ENCODE measurements at regions not wholly inside any gene's neighbourhood (a gene's known extent, or its start where the extent isn't known, plus 50 kb on each side); places are given as distances from the start of the nearest gene placed in this dataset.

- Histone ChIP-seq H3K9me3 (replicated peaks) (no peaks in the 10 kb centered on the region), H3K4me1 (peaks cover 29% of the 10 kb centered on the region), H3K27me3 (ENCODE audit: low read depth) (no peaks in the 10 kb centered on the region), H3K4me3 (no peak overlapping the region), H3K27ac (replicated peaks) (no peak overlapping the region), H3K36me3 (no peaks in the 10 kb centered on the region)
- TF ChIP-seq, protein P1, sequence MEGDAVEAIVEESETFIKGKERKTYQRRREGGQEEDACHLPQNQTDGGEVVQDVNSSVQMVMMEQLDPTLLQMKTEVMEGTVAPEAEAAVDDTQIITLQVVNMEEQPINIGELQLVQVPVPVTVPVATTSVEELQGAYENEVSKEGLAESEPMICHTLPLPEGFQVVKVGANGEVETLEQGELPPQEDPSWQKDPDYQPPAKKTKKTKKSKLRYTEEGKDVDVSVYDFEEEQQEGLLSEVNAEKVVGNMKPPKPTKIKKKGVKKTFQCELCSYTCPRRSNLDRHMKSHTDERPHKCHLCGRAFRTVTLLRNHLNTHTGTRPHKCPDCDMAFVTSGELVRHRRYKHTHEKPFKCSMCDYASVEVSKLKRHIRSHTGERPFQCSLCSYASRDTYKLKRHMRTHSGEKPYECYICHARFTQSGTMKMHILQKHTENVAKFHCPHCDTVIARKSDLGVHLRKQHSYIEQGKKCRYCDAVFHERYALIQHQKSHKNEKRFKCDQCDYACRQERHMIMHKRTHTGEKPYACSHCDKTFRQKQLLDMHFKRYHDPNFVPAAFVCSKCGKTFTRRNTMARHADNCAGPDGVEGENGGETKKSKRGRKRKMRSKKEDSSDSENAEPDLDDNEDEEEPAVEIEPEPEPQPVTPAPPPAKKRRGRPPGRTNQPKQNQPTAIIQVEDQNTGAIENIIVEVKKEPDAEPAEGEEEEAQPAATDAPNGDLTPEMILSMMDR (IDR thresholded peaks at IDR 0.05; ENCODE audit: borderline replicate concordance) = no peak
- intact Hi-C loops (cut with micrococcal nuclease) = no loop called here
- no peak for DNase-seq
These were observed 70.4 kb upstream of the VGLL2 start for GRCh38 chr6:117194978-117195377.

- peaks cover 29% of the 10 kb centered on the region for H3K4me1 ChIP-seq
- no peaks in the 10 kb centered on the region for H3K9me3 ChIP-seq (replicated peaks)
- TF ChIP-seq, protein P1 (IDR thresholded peaks at IDR 0.05; ENCODE audit: borderline replicate concordance) = no peak
- no peak overlapping the region for H3K27ac ChIP-seq (replicated peaks)
- H3K4me3 ChIP-seq = no peak overlapping the region
- H3K36me3 ChIP-seq = no peaks in the 10 kb centered on the region
- intact Hi-C loops (cut with micrococcal nuclease) = no loop called here
- no peaks in the 10 kb centered on the region for H3K27me3 ChIP-seq (ENCODE audit: low read depth)
- no peak for DNase-seq
These were observed 69.6 kb upstream of the VGLL2 start for GRCh38 chr6:117195728-117196127.

- Histone ChIP-seq H3K4me1 (peaks cover 29% of the 10 kb centered on the region), H3K9me3 (replicated peaks) (no peaks in the 10 kb centered on the region), H3K27ac (replicated peaks) (peak overlapping the region; percentile 53), H3K36me3 (no peaks in the 10 kb centered on the region), H3K27me3 (ENCODE audit: low read depth) (no peaks in the 10 kb centered on the region), H3K4me3 (no peak overlapping the region)
- TF ChIP-seq, protein P1 (IDR thresholded peaks at IDR 0.05; ENCODE audit: borderline replicate concordance) = no peak
- intact Hi-C loops (cut with micrococcal nuclease) = no loop called here
- DNase-seq = peak; percentile 52
These were observed 65.3 kb upstream of the VGLL2 start for GRCh38 chr6:117200067-117200466.

DNA sequence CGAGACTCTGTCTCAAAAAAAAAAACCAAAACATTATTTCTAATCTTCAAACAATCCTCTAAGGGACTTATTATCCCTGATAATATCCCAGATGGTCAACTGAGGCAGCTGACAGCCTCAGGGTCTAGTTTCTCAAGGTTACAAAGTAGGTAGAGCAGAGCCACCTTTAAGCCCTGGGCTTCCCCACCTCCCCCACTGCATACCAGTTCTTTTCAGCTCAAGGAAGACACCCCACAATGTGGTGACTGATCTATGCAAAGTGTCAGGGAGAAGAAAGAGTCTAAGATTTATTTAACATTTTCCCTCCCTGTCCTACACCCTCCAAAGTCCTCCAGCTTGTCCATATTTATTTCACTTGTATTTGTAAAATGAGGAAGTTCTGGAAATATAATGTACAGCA lies 60.5 kb upstream of the VGLL2 start:
- no peaks in the 10 kb centered on the region for H3K9me3 ChIP-seq (replicated peaks)
- TF ChIP-seq, protein P1 (IDR thresholded peaks at IDR 0.05; ENCODE audit: borderline replicate concordance) = no peak

GRCh38 chr6:117205876-117206275 lies 59.5 kb upstream of the VGLL2 start:
- Histone ChIP-seq H3K4me3 (no peak overlapping the region), H3K27me3 (ENCODE audit: low read depth) (no peaks in the 10 kb centered on the region), H3K36me3 (no peaks in the 10 kb centered on the region), H3K9me3 (replicated peaks) (no peaks in the 10 kb centered on the region), H3K4me1 (peaks cover 6% of the 10 kb centered on the region), H3K27ac (replicated peaks) (no peak overlapping the region)
- DNase-seq = no peak
- TF ChIP-seq, protein P1 (IDR thresholded peaks at IDR 0.05; ENCODE audit: borderline replicate concordance) = no peak
- intact Hi-C loops (cut with micrococcal nuclease) = no loop called here

More for the DNA sequence above, 60.5 kb upstream of the VGLL2 start:
- intact Hi-C loops (cut with micrococcal nuclease) = no loop called here
- H3K27me3 ChIP-seq (ENCODE audit: low read depth) = no peaks in the 10 kb centered on the region
- H3K36me3 ChIP-seq = no peaks in the 10 kb centered on the region
- H3K27ac ChIP-seq (replicated peaks) = no peak overlapping the region
- no peak for DNase-seq
- no peak overlapping the region for H3K4me3 ChIP-seq
- H3K4me1 ChIP-seq = peaks cover 6% of the 10 kb centered on the region

DNA sequence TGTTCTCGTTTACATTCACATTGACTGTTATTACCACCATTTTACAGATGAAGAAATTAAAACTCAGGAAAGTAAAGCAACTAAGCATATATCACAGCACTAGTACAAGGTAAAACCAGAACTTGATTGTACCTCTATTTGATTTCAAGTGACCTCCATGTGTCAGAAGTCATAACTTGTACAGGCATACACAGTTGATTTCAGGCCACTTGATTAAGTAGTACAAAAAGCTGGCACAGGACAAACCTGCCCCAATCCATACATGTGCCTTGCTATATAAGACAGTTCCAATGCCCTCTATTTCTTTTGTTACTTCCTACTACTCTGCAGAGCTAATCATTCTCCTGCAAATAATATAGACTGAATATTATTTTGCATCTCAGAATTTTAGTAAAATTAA lies 58.8 kb upstream of the VGLL2 start:
- Histone ChIP-seq H3K27me3 (ENCODE audit: low read depth) (no peaks in the 10 kb centered on the region), H3K27ac (replicated peaks) (peak overlapping the region; percentile 26), H3K9me3 (replicated peaks) (no peaks in the 10 kb centered on the region), H3K4me1 (peaks cover 6% of the 10 kb centered on the region), H3K4me3 (no peak overlapping the region), H3K36me3 (no peaks in the 10 kb centered on the region)
- intact Hi-C loops (cut with micrococcal nuclease) = no loop called here
- no peak for DNase-seq
- TF ChIP-seq, protein P1 (IDR thresholded peaks at IDR 0.05; ENCODE audit: borderline replicate concordance) = no peak

Measured in left ventricle myocardium inferior (tissue), 1 donor.